CD14-positive monocyte (primary cell): ENCODE measurements at regions not wholly inside any gene's neighbourhood (a gene's known extent, or its start where the extent isn't known, plus 50 kb on each side); places are given as distances from the start of the nearest gene placed in this dataset.
A peak's percentile ranks its signal among the peaks of the same experiment; 100 is the strongest.

Experiments used
- DNase-seq, 3 donors: peaks; one replicate each; pipeline ENCODE4 v3.0.0-alpha.2; 2011 to 2022
- H2AFZ ChIP-seq: 2 replicates; pipeline ENCODE4 v1.6.0; 2012; ENCODE audit warnings: mild to moderate bottlenecking, low read depth, low read length, inconsistent platforms; ENCODE audit not compliant: insufficient read depth, poor library complexity, severe bottlenecking
- H3K27ac ChIP-seq, 2 donors: 1 replicate in 1 of 2; 2 replicates in 1 of 2; pipeline ENCODE4 v1.5.1; 2012 to 2013; ENCODE audit warnings: low read length in 2 of 2, control low read depth in 1 of 2, inconsistent platforms in 1 of 2, low read depth in 1 of 2, mild to moderate bottlenecking in 1 of 2
- H3K27me3 ChIP-seq, 2 donors: one replicate each; pipeline versions ENCODE4 v1.6.0 to v1.6.1; 2011 to 2013; ENCODE audit warnings: low read length in 2 of 2; ENCODE audit not compliant: control insufficient read depth in 2 of 2, insufficient read depth in 2 of 2
- H3K36me3 ChIP-seq, 2 donors: replicated peaks in 1 of 2; 1 replicate in 1 of 2; 2 replicates in 1 of 2; pipeline versions ENCODE4 v1.5.1 to v1.6.1; 2012 to 2013; ENCODE audit warnings: low read length in 2 of 2, control low read depth in 1 of 2, inconsistent platforms in 1 of 2, mild to moderate bottlenecking in 1 of 2; ENCODE audit not compliant: insufficient read depth in 2 of 2, control insufficient read depth in 1 of 2
- H3K4me1 ChIP-seq, 2 donors: 1 replicate in 1 of 2; 2 replicates in 1 of 2; pipeline versions ENCODE4 v1.5.1 to v1.6.1; 2012 to 2013; ENCODE audit warnings: low read length in 2 of 2, control low read depth in 1 of 2, inconsistent platforms in 1 of 2, mild to moderate bottlenecking in 1 of 2, moderate library complexity in 1 of 2; ENCODE audit not compliant: insufficient read depth in 2 of 2, control insufficient read depth in 1 of 2
- H3K4me2 ChIP-seq: replicated peaks from 2 replicates; pipeline ENCODE3; 2012; ENCODE audit warnings: low read length, moderate library complexity, mild to moderate bottlenecking; ENCODE audit not compliant: poor library complexity, severe bottlenecking; ENCODE audit errors: extremely low read depth
- H3K4me3 ChIP-seq, 3 experiments: fragments of 200-600 bp in 1 of 3; sonication (generic) in 1 of 3; replicated peaks in 1 of 3; 1 replicate in 2 of 3; 2 replicates in 1 of 3; pipeline ENCODE4 v1.5.1; 2011 to 2013; ENCODE audit warnings: low read length in 3 of 3, mild to moderate bottlenecking in 3 of 3, control low read depth in 2 of 3, low read depth in 2 of 3, inconsistent platforms in 1 of 3, moderate library complexity in 1 of 3
- H3K79me2 ChIP-seq: 2 replicates; pipeline ENCODE4 v1.6.0; 2012; ENCODE audit warnings: mild to moderate bottlenecking, control low read depth, inconsistent platforms, low read length, moderate library complexity; ENCODE audit not compliant: insufficient read depth
- H3K9ac ChIP-seq: 2 replicates; pipeline ENCODE4 v1.6.0; 2017; ENCODE audit warnings: low read length, mild to moderate bottlenecking; ENCODE audit not compliant: insufficient read depth, poor library complexity, severe bottlenecking
- H3K9me3 ChIP-seq, 2 donors: replicated peaks in 1 of 2; 1 replicate in 1 of 2; 2 replicates in 1 of 2; pipeline versions ENCODE4 v1.5.1 to v1.6.1; 2012 to 2013; ENCODE audit warnings: low read length in 2 of 2, control low read depth in 1 of 2; ENCODE audit not compliant: control insufficient read depth in 1 of 2, insufficient read depth in 1 of 2
- H4K20me1 ChIP-seq: 2 replicates; pipeline ENCODE4 v1.6.0; 2012; ENCODE audit warnings: mild to moderate bottlenecking, low read length, control low read depth, moderate library complexity; ENCODE audit not compliant: insufficient read depth
- H3K27ac Mint-ChIP-seq, 7 donors: one replicate each; pipeline ENCODE4 v1.8.0; 2020; ENCODE audit warnings: mild to moderate bottlenecking in 7 of 7, mixed read lengths in 7 of 7, moderate library complexity in 6 of 7, inconsistent platforms in 2 of 7
- H3K27me3 Mint-ChIP-seq, 3 donors: one replicate each; pipeline ENCODE4 v1.8.0; 2021 to 2022; ENCODE audit warnings: low read depth in 3 of 3, mild to moderate bottlenecking in 3 of 3, mixed read lengths in 3 of 3, moderate library complexity in 3 of 3, inconsistent platforms in 1 of 3
- H3K36me3 Mint-ChIP-seq, 2 donors: one replicate each; pipeline ENCODE4 v1.8.0; 2020; ENCODE audit warnings: mixed read lengths in 2 of 2, inconsistent platforms in 1 of 2, mild to moderate bottlenecking in 1 of 2
- H3K4me1 Mint-ChIP-seq: one replicate; pipeline ENCODE4 v1.8.0; 2020; ENCODE audit warnings: mild to moderate bottlenecking, mixed read lengths
- H3K4me3 Mint-ChIP-seq, 2 donors: one replicate each; pipeline ENCODE4 v1.8.0; 2020; ENCODE audit warnings: mild to moderate bottlenecking in 2 of 2, mixed read lengths in 2 of 2, moderate library complexity in 1 of 2
- H3K9me3 Mint-ChIP-seq, 7 donors: one replicate each; pipeline ENCODE4 v1.8.0; 2020 to 2022; ENCODE audit warnings: mixed read lengths in 7 of 7, mild to moderate bottlenecking in 6 of 7, moderate library complexity in 6 of 7, inconsistent platforms in 2 of 7
- CTCF ChIP-seq: fragments of 200-600 bp; IDR thresholded peaks from one replicate; pipeline ENCODE4 v1.8.0; 2022; ENCODE audit warnings: antibody characterized with exemption, mild to moderate bottlenecking
- WGBS: methylation state at CpG from one replicate; pipeline ENCODE4 v1.1.5; 2013; ENCODE audit warnings: missing lambda C conversion rate; ENCODE audit not compliant: insufficient coverage; 5-methylcytosine and 5-hydroxymethylcytosine counted together
- intact Hi-C, 2 donors: fragments of 100-400 bp; cut with micrococcal nuclease; formaldehyde crosslinking; loops; one replicate each; pipeline versions ENCODE4 v1.15.0 to v1.15.1; 2023

- intact Hi-C loops = no loop called here
- Histone ChIP-seq H2AFZ (no peak overlapping the region), H3K4me2 (no peak overlapping the region), H3K4me1 (no peaks in the 10 kb centered on the region), H3K4me3 (no peak overlapping the region), H3K79me2 (no peaks in the 10 kb centered on the region), H3K9ac (no peak overlapping the region), H3K27me3 (no peaks in the 10 kb centered on the region), H3K36me3 (no peaks in the 10 kb centered on the region), H3K27ac (no peak overlapping the region), H4K20me1 (no peaks in the 10 kb centered on the region), H3K9me3 (no peaks in the 10 kb centered on the region)
- DNase-seq = no peak
- no peaks in the 10 kb centered on the region for H3K4me1 Mint-ChIP-seq
- H3K9me3 Mint-ChIP-seq = peaks cover 0 to 4% (median 2%) of the 10 kb centered on the region in 7 donors
- 86% methylated on average over 1 of the region's 3 CpGs for WGBS
- peak overlapping the region in 1 of 7 donors; percentile 54 for H3K27ac Mint-ChIP-seq
- no peak overlapping the region for H3K4me3 Mint-ChIP-seq
- TF ChIP-seq CTCF = no peak
- H3K27me3 Mint-ChIP-seq = no peaks in the 10 kb centered on the region
- no peaks in the 10 kb centered on the region for H3K36me3 Mint-ChIP-seq
Observed at GRCh38 chrX:146385529-146385928, 424.0 kb upstream of the CXorf51B start.

GRCh38 chrX:146396409-146396808 is 413.2 kb upstream of the CXorf51B start:
- Histone ChIP-seq H2AFZ (no peak overlapping the region), H3K4me3 (no peak overlapping the region), H3K36me3 (no peaks in the 10 kb centered on the region), H3K79me2 (no peaks in the 10 kb centered on the region), H3K9me3 (peaks cover 5% of the 10 kb centered on the region in 2 donors), H3K27me3 (no peaks in the 10 kb centered on the region), H3K27ac (no peak overlapping the region), H3K9ac (no peak overlapping the region), H4K20me1 (no peaks in the 10 kb centered on the region), H3K4me2 (no peak overlapping the region), H3K4me1 (no peaks in the 10 kb centered on the region)
- H3K9me3 Mint-ChIP-seq = peaks cover 1 to 14% (median 5%) of the 10 kb centered on the region in 7 donors
- no CpG with 5 or more reads among the region's 3 CpGs for WGBS
- no peak for TF ChIP-seq CTCF
- no peak overlapping the region for H3K27ac Mint-ChIP-seq
- DNase-seq = no peak
- no peaks in the 10 kb centered on the region for H3K36me3 Mint-ChIP-seq
- H3K27me3 Mint-ChIP-seq = no peaks in the 10 kb centered on the region
- intact Hi-C loops = no loop called here
- H3K4me3 Mint-ChIP-seq = no peak overlapping the region
- no peaks in the 10 kb centered on the region for H3K4me1 Mint-ChIP-seq
